ENCODE measurements at regions not wholly inside any gene's neighbourhood (a gene's known extent, or its start where the extent isn't known, plus 50 kb on each side); places are given as distances from the start of the nearest gene placed in this dataset.
"Not testable (repeated sequence)": the region's sequence is repeated elsewhere in the genome, so short reads cannot be mapped to it uniquely, and the experiment has no call there.

DNA sequence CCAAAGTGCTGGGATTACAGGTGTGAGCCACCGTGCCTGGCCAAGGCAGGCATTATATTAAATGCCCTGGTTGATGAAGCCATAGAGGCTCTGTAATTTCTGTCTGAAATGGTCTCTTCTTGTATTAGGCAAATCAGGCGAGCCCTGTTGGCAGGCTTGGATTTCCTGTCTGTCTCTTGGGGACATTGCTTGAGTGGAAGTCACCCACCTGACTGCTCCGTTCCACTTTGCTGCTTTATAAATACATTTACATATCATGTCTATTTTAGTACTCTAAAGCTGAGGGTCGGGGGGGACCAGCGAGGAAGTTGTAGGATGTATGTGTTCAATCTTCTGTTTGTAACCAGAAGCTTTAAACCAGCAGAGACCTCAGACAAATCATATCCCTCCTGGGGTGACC, 101.6 kb upstream of the CRYM start:
- H3K36me3 ChIP-seq (ENCODE audit: insufficient read depth, low read length); H3K4me2 ChIP-seq (ENCODE audit: insufficient read depth, low read length); H3K4me3 ChIP-seq (ENCODE audit: insufficient read depth, low read length); H4K20me1 ChIP-seq (ENCODE audit: insufficient read depth, low read length); H3K27ac ChIP-seq (ENCODE audit: low read depth, low read length); H3K4me1 ChIP-seq (ENCODE audit: insufficient read depth, low read length); H3K9me3 ChIP-seq (ENCODE audit: low read depth, low read length); H2AFZ ChIP-seq (ENCODE audit: low read length); H3K27me3 ChIP-seq (ENCODE audit: insufficient read depth, low read length); H3K79me2 ChIP-seq (ENCODE audit: insufficient read depth, low read length); DNase-seq (ENCODE audit: insufficient read length, low spot score, missing footprints): not testable (repeated sequence)

DNA sequence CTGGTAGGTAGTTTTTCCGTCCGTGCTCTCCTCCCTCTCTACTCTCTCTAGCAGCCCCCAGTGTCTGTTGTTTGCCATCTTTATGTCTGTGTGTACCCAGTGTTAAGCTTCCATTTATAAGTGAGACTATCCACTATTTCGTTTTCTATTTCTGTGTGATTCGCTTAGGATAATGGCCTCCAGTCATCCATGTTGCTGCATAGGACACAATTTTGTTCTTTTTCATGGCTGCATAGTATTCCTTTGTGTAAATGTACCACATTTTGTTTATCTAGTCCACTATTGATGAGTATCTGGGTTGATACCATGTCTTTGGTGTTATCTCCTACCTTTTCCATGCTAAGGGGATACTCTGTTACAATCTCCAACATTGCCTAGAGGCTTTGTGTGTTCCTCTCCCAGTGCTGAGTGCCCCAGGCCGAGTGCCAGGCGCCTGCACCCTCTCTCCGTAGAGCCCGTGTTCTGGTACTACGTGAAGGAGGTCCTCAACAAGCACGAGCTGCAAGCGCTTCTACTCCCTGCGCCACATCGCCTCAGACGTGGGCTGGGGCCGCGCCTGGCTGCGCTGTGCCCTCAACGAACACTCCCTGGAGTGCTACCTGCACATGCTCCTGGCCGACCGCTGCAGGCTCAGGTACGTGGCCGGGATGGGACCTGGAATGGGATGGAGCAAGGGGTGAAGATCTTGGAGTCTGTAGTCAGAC, 98.3 kb upstream of the CRYM start:
- H3K4me1 ChIP-seq (ENCODE audit: insufficient read depth, low read length); H4K20me1 ChIP-seq (ENCODE audit: insufficient read depth, low read length): not testable (repeated sequence)

GRCh38 chr16:21375334-21375733, 97.2 kb upstream of the CRYM start:
- not testable (repeated sequence) for DNase-seq (ENCODE audit: insufficient read length, low spot score, missing footprints); H3K9me3 ChIP-seq (ENCODE audit: low read depth, low read length); H3K27ac ChIP-seq (ENCODE audit: low read depth, low read length); H4K20me1 ChIP-seq (ENCODE audit: insufficient read depth, low read length); H3K4me1 ChIP-seq (ENCODE audit: insufficient read depth, low read length); H2AFZ ChIP-seq (ENCODE audit: low read length); H3K4me3 ChIP-seq (ENCODE audit: insufficient read depth, low read length); H3K27me3 ChIP-seq (ENCODE audit: insufficient read depth, low read length); H3K79me2 ChIP-seq (ENCODE audit: insufficient read depth, low read length); H3K4me2 ChIP-seq (ENCODE audit: insufficient read depth, low read length); H3K36me3 ChIP-seq (ENCODE audit: insufficient read depth, low read length)

More for the DNA sequence above, 98.3 kb upstream of the CRYM start:
- not testable (repeated sequence) for H3K27me3 ChIP-seq (ENCODE audit: insufficient read depth, low read length); H2AFZ ChIP-seq (ENCODE audit: low read length); H3K36me3 ChIP-seq (ENCODE audit: insufficient read depth, low read length); H3K4me3 ChIP-seq (ENCODE audit: insufficient read depth, low read length); DNase-seq (ENCODE audit: insufficient read length, low spot score, missing footprints); H3K27ac ChIP-seq (ENCODE audit: low read depth, low read length); H3K4me2 ChIP-seq (ENCODE audit: insufficient read depth, low read length); H3K79me2 ChIP-seq (ENCODE audit: insufficient read depth, low read length); H3K9me3 ChIP-seq (ENCODE audit: low read depth, low read length)

DNA sequence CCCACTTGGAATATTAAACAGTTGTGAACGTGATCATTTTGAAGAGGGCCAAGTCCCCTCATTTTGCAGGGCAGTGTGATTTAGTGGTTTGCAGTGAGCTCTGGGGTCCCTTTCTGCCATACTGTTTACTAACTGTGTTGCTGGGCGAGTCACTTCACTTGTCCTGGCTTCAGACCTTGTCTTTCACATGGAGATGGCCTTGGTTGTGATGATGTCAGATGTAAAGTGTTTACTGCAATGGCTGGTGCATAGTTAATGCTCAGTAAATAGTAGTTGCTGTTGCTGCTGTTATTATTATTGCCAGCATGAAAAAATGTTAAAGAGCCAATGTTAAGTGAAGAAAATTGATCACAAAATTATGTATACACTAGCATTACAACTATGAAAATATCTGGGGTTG, 95.4 kb upstream of the CRYM start:
- not testable (repeated sequence) for H3K4me2 ChIP-seq (ENCODE audit: insufficient read depth, low read length)

DNA sequence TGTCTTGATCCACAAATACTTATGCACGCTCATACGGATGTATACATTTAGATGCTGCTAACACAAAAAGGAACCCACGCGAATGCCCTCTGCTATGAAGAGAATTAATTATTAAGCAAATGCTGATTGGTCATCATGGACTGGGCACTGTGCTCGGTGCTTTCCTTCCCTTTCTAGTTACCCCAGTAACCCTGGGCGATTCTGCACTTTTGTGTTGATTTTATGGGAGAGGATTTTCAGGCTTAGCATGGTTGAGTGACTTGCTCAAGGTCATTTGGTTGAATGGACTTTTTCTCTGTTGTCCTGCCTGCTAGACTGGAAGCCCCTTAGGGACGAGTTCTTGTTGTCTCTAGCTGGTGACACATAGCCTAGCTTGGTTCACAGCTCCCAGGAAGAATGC, 94.8 kb upstream of the CRYM start:
- H3K27me3 ChIP-seq (ENCODE audit: insufficient read depth, low read length); H4K20me1 ChIP-seq (ENCODE audit: insufficient read depth, low read length); H2AFZ ChIP-seq (ENCODE audit: low read length); DNase-seq (ENCODE audit: insufficient read length, low spot score, missing footprints); H3K27ac ChIP-seq (ENCODE audit: low read depth, low read length); H3K4me2 ChIP-seq (ENCODE audit: insufficient read depth, low read length); H3K79me2 ChIP-seq (ENCODE audit: insufficient read depth, low read length); H3K4me1 ChIP-seq (ENCODE audit: insufficient read depth, low read length); H3K4me3 ChIP-seq (ENCODE audit: insufficient read depth, low read length); H3K36me3 ChIP-seq (ENCODE audit: insufficient read depth, low read length); H3K9me3 ChIP-seq (ENCODE audit: low read depth, low read length): not testable (repeated sequence)

More for the DNA sequence above, 95.4 kb upstream of the CRYM start:
- DNase-seq (ENCODE audit: insufficient read length, low spot score, missing footprints); H3K79me2 ChIP-seq (ENCODE audit: insufficient read depth, low read length); H2AFZ ChIP-seq (ENCODE audit: low read length); H3K27ac ChIP-seq (ENCODE audit: low read depth, low read length); H3K4me1 ChIP-seq (ENCODE audit: insufficient read depth, low read length); H3K27me3 ChIP-seq (ENCODE audit: insufficient read depth, low read length); H4K20me1 ChIP-seq (ENCODE audit: insufficient read depth, low read length); H3K4me3 ChIP-seq (ENCODE audit: insufficient read depth, low read length); H3K36me3 ChIP-seq (ENCODE audit: insufficient read depth, low read length); H3K9me3 ChIP-seq (ENCODE audit: low read depth, low read length): not testable (repeated sequence)

DNA sequence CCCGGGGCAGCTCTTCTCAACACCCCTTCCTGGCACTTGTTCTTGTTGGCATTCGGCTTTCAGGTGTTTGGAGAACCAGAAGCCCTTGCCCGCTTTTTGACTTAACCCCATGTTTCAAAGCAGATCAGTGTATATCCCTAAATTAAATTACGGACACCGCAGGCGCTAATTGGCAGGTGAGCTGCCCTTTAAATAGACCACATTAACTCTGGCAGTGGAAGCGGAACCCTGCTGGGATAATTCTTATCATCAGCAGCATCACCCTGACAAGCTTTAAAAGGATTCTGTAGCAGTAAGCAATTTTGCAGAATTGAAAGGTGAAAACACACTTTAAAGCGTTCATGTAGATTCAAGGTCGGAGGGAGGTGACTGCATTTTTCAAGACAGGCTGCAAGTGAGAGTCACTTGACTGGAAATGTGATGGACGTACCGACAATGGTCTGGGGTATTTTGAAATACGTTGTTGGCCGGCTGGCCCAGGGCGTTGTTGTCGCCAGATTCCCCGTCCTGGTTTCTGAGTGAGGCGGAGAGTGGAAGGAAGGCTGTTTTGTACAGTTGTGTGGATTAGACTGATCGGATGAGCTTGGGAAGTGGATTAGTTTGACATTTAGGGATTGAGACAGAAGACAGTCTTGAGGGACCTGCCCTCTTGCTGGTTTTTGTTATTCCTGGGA, 94.2 kb upstream of the CRYM start:
- not testable (repeated sequence) for H3K9me3 ChIP-seq (ENCODE audit: low read depth, low read length); DNase-seq (ENCODE audit: insufficient read length, low spot score, missing footprints); H3K4me1 ChIP-seq (ENCODE audit: insufficient read depth, low read length); H3K4me3 ChIP-seq (ENCODE audit: insufficient read depth, low read length); H4K20me1 ChIP-seq (ENCODE audit: insufficient read depth, low read length); H3K27me3 ChIP-seq (ENCODE audit: insufficient read depth, low read length); H3K79me2 ChIP-seq (ENCODE audit: insufficient read depth, low read length); H3K27ac ChIP-seq (ENCODE audit: low read depth, low read length); H2AFZ ChIP-seq (ENCODE audit: low read length); H3K36me3 ChIP-seq (ENCODE audit: insufficient read depth, low read length); H3K4me2 ChIP-seq (ENCODE audit: insufficient read depth, low read length)

DNA sequence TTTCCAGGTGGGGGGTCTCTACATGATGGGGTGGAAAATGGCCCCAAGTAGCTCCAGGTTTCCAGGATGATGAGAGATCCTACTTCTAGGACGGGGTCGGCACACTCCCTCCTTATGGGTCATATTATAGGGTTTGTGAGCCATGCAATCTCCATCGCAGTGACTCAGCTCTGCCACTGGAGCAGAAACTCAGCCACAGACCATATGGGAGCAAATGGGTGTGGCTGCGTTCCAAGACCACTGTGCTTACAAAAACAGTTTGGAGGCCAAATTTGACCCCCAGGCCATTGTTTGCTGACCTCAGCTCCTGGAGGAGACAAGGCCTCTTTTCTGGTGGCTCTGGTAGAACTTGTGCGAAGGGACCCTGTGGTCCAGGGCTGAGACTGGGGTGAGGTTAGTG, 92.7 kb upstream of the CRYM start:
- DNase-seq (ENCODE audit: insufficient read length, low spot score, missing footprints); H4K20me1 ChIP-seq (ENCODE audit: insufficient read depth, low read length); H2AFZ ChIP-seq (ENCODE audit: low read length); H3K27ac ChIP-seq (ENCODE audit: low read depth, low read length); H3K79me2 ChIP-seq (ENCODE audit: insufficient read depth, low read length); H3K4me1 ChIP-seq (ENCODE audit: insufficient read depth, low read length); H3K4me2 ChIP-seq (ENCODE audit: insufficient read depth, low read length); H3K36me3 ChIP-seq (ENCODE audit: insufficient read depth, low read length); H3K9me3 ChIP-seq (ENCODE audit: low read depth, low read length); H3K27me3 ChIP-seq (ENCODE audit: insufficient read depth, low read length); H3K4me3 ChIP-seq (ENCODE audit: insufficient read depth, low read length): not testable (repeated sequence)

DNA sequence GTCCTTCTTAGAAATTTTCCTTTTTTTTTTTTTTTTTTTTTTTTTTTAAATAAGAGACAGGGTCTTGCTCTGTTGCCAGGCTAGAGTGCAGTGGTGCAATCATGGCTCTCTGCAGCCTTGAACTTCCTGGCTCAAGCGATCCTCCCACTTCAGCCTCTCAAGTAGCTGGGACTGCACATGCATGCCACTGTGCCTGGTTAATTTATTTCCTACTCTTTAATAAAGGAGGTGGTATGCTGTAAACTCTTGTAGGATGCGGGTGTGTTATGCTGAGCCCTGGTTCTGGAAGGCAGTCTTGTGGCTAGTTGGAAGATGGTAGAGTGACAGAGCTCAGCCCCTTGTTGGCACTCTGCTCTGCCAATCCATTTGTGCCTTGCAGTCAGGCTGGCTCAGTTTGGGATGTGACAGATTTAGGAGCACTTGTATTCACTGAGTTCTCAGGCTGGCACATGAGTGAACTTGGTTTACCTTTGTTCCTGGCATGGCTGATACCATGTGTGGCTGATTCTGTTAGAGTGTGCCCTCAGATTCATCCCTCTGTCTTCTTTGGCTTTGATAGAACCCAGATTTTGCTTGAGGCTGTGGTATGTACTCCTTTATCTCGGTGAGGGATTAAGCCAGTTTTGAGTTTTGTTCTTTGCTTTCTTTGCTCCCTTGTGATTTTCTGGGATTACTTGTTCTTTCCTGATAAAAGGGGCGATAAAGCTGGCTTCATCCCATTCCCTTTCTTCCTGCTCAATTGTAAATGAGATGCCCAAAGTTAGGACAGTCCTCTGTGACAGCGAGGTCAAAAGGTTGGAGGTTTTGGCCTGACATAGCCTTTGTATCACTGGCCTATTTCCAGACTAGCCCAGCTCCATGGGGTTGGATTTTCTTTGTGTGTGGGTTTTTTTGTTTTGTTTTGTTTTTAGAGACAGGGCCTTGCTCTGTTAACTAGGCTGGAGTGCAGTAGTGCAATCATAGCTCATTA, 91.2 kb upstream of the CRYM start:
- not testable (repeated sequence) for H2AFZ ChIP-seq (ENCODE audit: low read length); H3K27ac ChIP-seq (ENCODE audit: low read depth, low read length); H4K20me1 ChIP-seq (ENCODE audit: insufficient read depth, low read length); H3K4me2 ChIP-seq (ENCODE audit: insufficient read depth, low read length); DNase-seq (ENCODE audit: insufficient read length, low spot score, missing footprints); H3K27me3 ChIP-seq (ENCODE audit: insufficient read depth, low read length); H3K79me2 ChIP-seq (ENCODE audit: insufficient read depth, low read length); H3K4me3 ChIP-seq (ENCODE audit: insufficient read depth, low read length); H3K9me3 ChIP-seq (ENCODE audit: low read depth, low read length); H3K4me1 ChIP-seq (ENCODE audit: insufficient read depth, low read length); H3K36me3 ChIP-seq (ENCODE audit: insufficient read depth, low read length)

Data from osteoblast (primary cell).